Astrocyte (in vitro differentiated cells and primary cell): ENCODE measurements at regions not wholly inside any gene's neighbourhood (a gene's known extent, or its start where the extent isn't known, plus 50 kb on each side); places are given as distances from the start of the nearest gene placed in this dataset.

Source experiments
- DNase-seq: peaks from one replicate; pipeline ENCODE4 v3.0.0-alpha.2; 2010; ENCODE audit warnings: low read depth
- FAIRE-seq: peaks from 2 replicates; lab custom pipeline; 2011; peaks lifted over from hg19 to GRCh38; lab: Jason Lieb, UNC
- H2AFZ ChIP-seq: 2 replicates; pipeline ENCODE4 v1.6.0; 2012; ENCODE audit warnings: low read depth, low read length, inconsistent platforms
- H3K27ac ChIP-seq: 2 replicates; pipeline ENCODE4 v1.5.1; 2011; ENCODE audit warnings: low read depth, low read length, inconsistent platforms
- H3K27me3 ChIP-seq: 2 replicates; pipeline ENCODE4 v1.6.0; 2011; ENCODE audit warnings: low read length, inconsistent platforms; ENCODE audit not compliant: insufficient read depth
- H3K36me3 ChIP-seq: 2 replicates; pipeline ENCODE4 v1.5.1; 2011; ENCODE audit warnings: low read length, inconsistent platforms; ENCODE audit not compliant: insufficient read depth
- H3K4me1 ChIP-seq: 2 replicates; pipeline ENCODE4 v1.5.1; 2011; ENCODE audit warnings: low read length, inconsistent platforms; ENCODE audit not compliant: insufficient read depth
- H3K4me2 ChIP-seq: 2 replicates; pipeline ENCODE4 v1.6.0; 2012; ENCODE audit warnings: low read length, inconsistent platforms
- H3K4me3 ChIP-seq: 2 replicates; pipeline ENCODE4 v1.5.1; 2011; ENCODE audit warnings: low read depth, mild to moderate bottlenecking, low read length, inconsistent platforms; ENCODE audit not compliant: insufficient read depth
- H3K79me2 ChIP-seq: 2 replicates; pipeline ENCODE4 v1.6.0; 2012; ENCODE audit warnings: mild to moderate bottlenecking, low read length, inconsistent platforms; ENCODE audit not compliant: insufficient read depth
- H3K9ac ChIP-seq: 2 replicates; pipeline ENCODE4 v1.6.0; 2012; ENCODE audit warnings: mild to moderate bottlenecking, low read length, inconsistent platforms
- H3K9me3 ChIP-seq: 2 replicates; pipeline ENCODE4 v1.5.1; 2012; ENCODE audit warnings: low read depth, mild to moderate bottlenecking, low read length, inconsistent platforms; ENCODE audit not compliant: insufficient read depth
- H4K20me1 ChIP-seq: 2 replicates; pipeline ENCODE4 v1.6.0; 2012; ENCODE audit warnings: low read length, inconsistent platforms; ENCODE audit not compliant: insufficient read depth
- H3K27ac Mint-ChIP-seq: one replicate; pipeline ENCODE4 v1.8.0; 2021; ENCODE audit warnings: mild to moderate bottlenecking, mixed read lengths; ENCODE audit not compliant: unreplicated experiment
- H3K27me3 Mint-ChIP-seq: one replicate; pipeline ENCODE4 v1.8.0; 2021; ENCODE audit warnings: low read depth, mixed read lengths; ENCODE audit not compliant: unreplicated experiment
- H3K36me3 Mint-ChIP-seq: one replicate; pipeline ENCODE4 v1.8.0; 2021; ENCODE audit warnings: low read depth, mixed read lengths; ENCODE audit not compliant: unreplicated experiment
- H3K4me1 Mint-ChIP-seq: one replicate; pipeline ENCODE4 v1.8.0; 2021; ENCODE audit warnings: low read depth, mixed read lengths; ENCODE audit not compliant: unreplicated experiment
- H3K4me3 Mint-ChIP-seq: one replicate; pipeline ENCODE4 v1.8.0; 2021; ENCODE audit warnings: mild to moderate bottlenecking, moderate library complexity, mixed read lengths; ENCODE audit not compliant: unreplicated experiment
- H3K9me3 Mint-ChIP-seq: one replicate; pipeline ENCODE4 v1.8.0; 2021; ENCODE audit warnings: mild to moderate bottlenecking, mixed read lengths; ENCODE audit not compliant: unreplicated experiment
- EZH2 ChIP-seq: IDR thresholded peaks from 2 replicates; pipeline ENCODE4 v1.6.1; 2012; ENCODE audit warnings: mild to moderate bottlenecking, low read length, inconsistent platforms; ENCODE audit not compliant: insufficient read depth
- TF ChIP-seq, protein P1 (sequence below): IDR thresholded peaks from 2 replicates; pipeline ENCODE4 v1.5.1; 2011; ENCODE audit warnings: low read depth, mild to moderate bottlenecking, inconsistent platforms, low read length, moderate library complexity; ENCODE audit not compliant: insufficient read depth

DNA sequence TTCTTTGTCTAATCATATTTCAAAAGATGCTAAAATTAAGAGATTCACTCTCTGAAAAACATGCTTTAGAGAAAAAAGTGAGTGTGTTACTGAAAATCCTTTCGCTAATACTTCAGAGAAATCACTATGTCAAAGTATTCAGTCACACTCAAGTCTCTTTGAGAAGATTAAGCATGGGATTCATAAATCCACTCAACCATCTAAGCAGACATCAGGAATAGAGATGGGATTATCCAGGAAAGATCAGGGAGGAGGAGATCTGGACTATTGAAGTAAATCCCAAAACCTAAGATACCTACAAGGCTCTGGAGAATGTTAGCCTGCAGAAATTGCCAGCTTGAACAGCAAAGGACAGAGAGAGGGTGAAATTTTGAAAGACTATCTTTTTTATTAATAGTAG lies 317.2 kb upstream of the ACO1 start:
- no peaks in the 10 kb centered on the region for H3K36me3 Mint-ChIP-seq
- no peaks in the 10 kb centered on the region for H3K9me3 Mint-ChIP-seq
- Histone ChIP-seq H3K4me2 (no peak overlapping the region), H3K27ac (no peak overlapping the region), H4K20me1 (no peaks in the 10 kb centered on the region), H3K36me3 (no peaks in the 10 kb centered on the region), H3K4me1 (no peaks in the 10 kb centered on the region), H3K79me2 (no peaks in the 10 kb centered on the region), H2AFZ (no peak overlapping the region), H3K9ac (no peak overlapping the region), H3K27me3 (no peaks in the 10 kb centered on the region), H3K9me3 (no peaks in the 10 kb centered on the region), H3K4me3 (no peak overlapping the region)
- peaks cover 2% of the 10 kb centered on the region for H3K27me3 Mint-ChIP-seq
- TF ChIP-seq EZH2 = no peak
- TF ChIP-seq, protein P1, sequence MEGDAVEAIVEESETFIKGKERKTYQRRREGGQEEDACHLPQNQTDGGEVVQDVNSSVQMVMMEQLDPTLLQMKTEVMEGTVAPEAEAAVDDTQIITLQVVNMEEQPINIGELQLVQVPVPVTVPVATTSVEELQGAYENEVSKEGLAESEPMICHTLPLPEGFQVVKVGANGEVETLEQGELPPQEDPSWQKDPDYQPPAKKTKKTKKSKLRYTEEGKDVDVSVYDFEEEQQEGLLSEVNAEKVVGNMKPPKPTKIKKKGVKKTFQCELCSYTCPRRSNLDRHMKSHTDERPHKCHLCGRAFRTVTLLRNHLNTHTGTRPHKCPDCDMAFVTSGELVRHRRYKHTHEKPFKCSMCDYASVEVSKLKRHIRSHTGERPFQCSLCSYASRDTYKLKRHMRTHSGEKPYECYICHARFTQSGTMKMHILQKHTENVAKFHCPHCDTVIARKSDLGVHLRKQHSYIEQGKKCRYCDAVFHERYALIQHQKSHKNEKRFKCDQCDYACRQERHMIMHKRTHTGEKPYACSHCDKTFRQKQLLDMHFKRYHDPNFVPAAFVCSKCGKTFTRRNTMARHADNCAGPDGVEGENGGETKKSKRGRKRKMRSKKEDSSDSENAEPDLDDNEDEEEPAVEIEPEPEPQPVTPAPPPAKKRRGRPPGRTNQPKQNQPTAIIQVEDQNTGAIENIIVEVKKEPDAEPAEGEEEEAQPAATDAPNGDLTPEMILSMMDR = no peak
- no peak overlapping the region for H3K4me3 Mint-ChIP-seq
- H3K27ac Mint-ChIP-seq = no peak overlapping the region
- H3K4me1 Mint-ChIP-seq = no peaks in the 10 kb centered on the region
- DNase-seq (no peak), FAIRE-seq (no peak)

DNA sequence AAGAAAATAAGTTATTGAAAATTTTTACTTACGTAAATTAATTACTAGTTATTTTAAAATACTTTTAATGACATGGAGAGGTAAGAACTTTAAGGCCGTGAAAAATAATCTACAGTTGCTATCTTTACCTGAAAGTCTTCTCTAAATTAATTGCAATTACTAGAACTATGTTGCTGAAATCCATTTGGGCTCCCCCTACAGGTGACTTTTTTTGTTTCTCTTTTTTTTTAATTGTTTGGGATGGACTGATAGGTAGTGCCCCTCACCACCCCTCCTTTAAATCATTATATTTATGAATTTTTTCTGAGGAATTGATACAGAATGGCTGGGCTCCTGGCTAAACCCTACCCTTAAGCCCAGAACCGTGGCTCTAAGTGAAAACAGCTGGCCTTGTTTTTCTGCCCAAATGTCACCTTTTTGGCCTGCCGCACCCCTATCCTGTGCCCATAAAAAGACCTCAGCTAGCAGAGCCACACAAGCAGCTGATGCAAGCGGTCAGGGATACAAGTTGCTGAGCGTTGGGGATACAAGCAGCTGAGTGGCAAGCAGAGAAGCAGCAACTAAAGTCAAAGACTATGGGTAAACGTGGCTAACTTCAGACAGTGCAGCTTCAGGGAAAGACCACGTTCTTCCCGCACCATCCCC lies 315.2 kb upstream of the ACO1 start:
- H3K9ac ChIP-seq = no peak overlapping the region
- no peak for TF ChIP-seq EZH2
- TF ChIP-seq, protein P1 = no peak
- no peaks in the 10 kb centered on the region for H3K4me1 Mint-ChIP-seq
- no peaks in the 10 kb centered on the region for H3K36me3 ChIP-seq
- H3K36me3 Mint-ChIP-seq = no peaks in the 10 kb centered on the region
- no peaks in the 10 kb centered on the region for H3K4me1 ChIP-seq
- H4K20me1 ChIP-seq = no peaks in the 10 kb centered on the region
- FAIRE-seq = no peak
- no peak overlapping the region for H3K4me3 Mint-ChIP-seq
- H3K27ac Mint-ChIP-seq = no peak overlapping the region
- H3K79me2 ChIP-seq = no peaks in the 10 kb centered on the region
- DNase-seq = no peak
- H2AFZ ChIP-seq = no peak overlapping the region
- no peak overlapping the region for H3K4me2 ChIP-seq
- peaks cover 2% of the 10 kb centered on the region for H3K27me3 Mint-ChIP-seq
- no peaks in the 10 kb centered on the region for H3K27me3 ChIP-seq
- H3K4me3 ChIP-seq = no peak overlapping the region
- no peak overlapping the region for H3K27ac ChIP-seq
- H3K9me3 ChIP-seq = no peaks in the 10 kb centered on the region
- H3K9me3 Mint-ChIP-seq = no peaks in the 10 kb centered on the region

DNA sequence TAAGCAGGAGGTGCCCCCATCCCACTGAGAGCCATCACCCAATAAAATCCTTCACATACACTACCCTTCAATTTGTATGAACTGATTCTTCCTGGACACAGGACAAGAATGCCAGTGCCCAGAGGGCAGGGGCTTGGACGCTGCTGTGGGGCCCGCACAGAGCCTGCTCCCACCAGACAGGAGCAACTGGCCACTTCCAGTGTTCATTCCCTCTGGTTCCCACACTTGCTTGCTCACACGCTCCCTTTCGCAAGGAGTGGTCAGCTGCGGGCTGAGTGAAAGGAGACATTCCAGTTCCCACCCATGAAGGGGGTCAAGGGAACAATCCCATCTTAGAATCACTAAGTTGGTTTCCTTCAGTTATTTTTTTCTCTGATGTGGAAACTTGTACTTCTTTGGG lies 314.5 kb upstream of the ACO1 start:
- no peaks in the 10 kb centered on the region for H3K27me3 ChIP-seq
- H3K4me2 ChIP-seq = no peak overlapping the region
- no peak for TF ChIP-seq EZH2
- TF ChIP-seq, protein P1 = no peak
- H3K9me3 Mint-ChIP-seq = peaks cover 4% of the 10 kb centered on the region
- H3K27me3 Mint-ChIP-seq = peaks cover 2% of the 10 kb centered on the region
- H3K4me3 Mint-ChIP-seq = no peak overlapping the region
- no peak overlapping the region for H3K27ac Mint-ChIP-seq
- H3K9me3 ChIP-seq = no peaks in the 10 kb centered on the region
- no peaks in the 10 kb centered on the region for H3K36me3 ChIP-seq
- H2AFZ ChIP-seq = no peak overlapping the region
- H3K4me1 ChIP-seq = no peaks in the 10 kb centered on the region
- no peak overlapping the region for H3K9ac ChIP-seq
- no peak for FAIRE-seq
- H4K20me1 ChIP-seq = no peaks in the 10 kb centered on the region
- H3K79me2 ChIP-seq = no peaks in the 10 kb centered on the region
- no peaks in the 10 kb centered on the region for H3K36me3 Mint-ChIP-seq
- no peaks in the 10 kb centered on the region for H3K4me1 Mint-ChIP-seq
- no peak overlapping the region for H3K4me3 ChIP-seq
- no peak overlapping the region for H3K27ac ChIP-seq
- DNase-seq = no peak
